ENCODE measurements at regions not wholly inside any gene's neighbourhood (a gene's known extent, or its start where the extent isn't known, plus 50 kb on each side); places are given as distances from the start of the nearest gene placed in this dataset.
A peak's percentile ranks its signal among the peaks of the same experiment; 100 is the strongest.

- no peak overlapping the region for H3K27ac ChIP-seq
- TF ChIP-seq ZFX (IDR thresholded peaks at IDR 0.05) (no peak), CTCF (conservative IDR thresholded peaks at IDR 0.05) (no peak)
These were observed 380.3 kb downstream of the TCERG1L start for GRCh38 chr10:130931256-130931655.

DNA sequence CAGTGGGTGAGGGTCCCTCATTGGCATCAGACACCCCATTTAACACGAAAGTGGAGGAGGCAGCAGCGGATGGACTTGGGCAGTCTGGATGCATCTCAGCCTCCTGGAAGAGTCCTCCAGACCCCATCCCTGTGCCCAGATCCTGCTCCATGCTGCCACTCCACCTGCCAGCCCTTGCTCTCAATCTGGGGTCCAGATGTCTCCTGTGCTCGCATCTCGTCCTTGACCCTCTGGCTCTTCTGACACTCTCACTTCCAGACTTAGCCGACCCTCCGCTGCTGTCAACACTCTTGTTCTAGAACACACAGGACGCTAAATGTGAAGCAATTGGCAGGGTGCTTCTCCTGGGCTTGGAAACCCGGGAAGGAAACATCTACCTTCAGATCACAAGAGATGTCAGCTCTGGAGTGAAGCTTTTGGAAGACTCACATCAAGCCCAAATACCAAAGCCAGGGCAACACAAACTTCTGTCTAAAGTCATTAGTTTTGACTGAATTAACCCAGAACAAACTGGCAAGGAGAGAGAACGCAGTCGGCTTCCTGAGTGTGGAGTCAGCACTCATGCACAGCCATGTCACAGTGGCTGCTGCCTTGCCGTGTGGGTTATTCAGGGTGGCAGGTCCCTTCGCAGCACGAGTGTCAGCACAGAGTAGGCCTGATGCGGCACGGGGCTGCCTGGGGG is 379.1 kb downstream of the TCERG1L start:
- no peak overlapping the region for H3K27ac ChIP-seq
- no peak for TF ChIP-seq ZFX (IDR thresholded peaks at IDR 0.05)
- TF ChIP-seq CTCF (conservative IDR thresholded peaks at IDR 0.05): no peak

GRCh38 chr10:130933008-130933390 is 378.5 kb downstream of the TCERG1L start:
- H3K27ac ChIP-seq: no peak overlapping the region
- TF ChIP-seq CTCF (conservative IDR thresholded peaks at IDR 0.05) (no peak), ZFX (IDR thresholded peaks at IDR 0.05) (no peak)

DNA sequence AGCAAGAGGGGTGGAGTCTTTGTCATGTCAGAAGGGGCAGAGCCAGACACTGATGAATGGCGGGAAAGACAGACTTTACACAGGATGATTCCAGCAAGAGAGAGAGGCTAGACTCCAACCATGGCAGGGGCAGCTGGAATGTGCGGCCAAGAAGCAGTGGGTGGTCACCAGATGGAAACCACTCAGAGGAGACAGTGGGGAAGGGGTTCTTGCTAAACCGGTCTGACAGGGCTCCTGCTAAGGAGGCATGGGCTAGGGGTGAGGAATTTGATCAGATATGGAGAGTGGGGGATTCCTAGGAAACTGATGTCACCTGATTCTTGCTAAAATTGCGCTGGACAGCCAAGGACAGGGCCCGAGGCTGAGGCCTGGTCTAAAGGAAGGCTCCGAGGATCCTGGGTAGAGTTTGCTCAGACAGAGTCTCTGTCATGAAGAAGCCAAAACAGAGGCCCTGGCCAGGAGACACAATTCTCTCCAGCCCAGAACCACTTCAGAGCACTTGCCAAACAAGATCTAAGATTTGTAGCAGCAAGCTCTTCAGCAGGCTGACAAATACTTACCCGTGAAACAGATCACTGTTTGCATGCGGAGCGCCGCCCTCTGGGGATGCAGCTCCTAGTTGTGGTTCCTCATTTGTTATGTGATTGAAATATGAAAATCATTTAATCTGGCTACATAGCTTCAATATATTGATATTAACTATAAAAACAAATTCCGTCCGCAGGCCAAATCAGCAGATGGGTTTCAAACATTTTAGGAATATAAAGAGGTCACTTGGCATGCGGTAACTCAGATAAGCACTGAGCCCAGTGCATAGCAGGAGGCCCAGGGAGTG is 377.0 kb downstream of the TCERG1L start:
- TF ChIP-seq ZFX (IDR thresholded peaks at IDR 0.05): no peak
- TF ChIP-seq CTCF (conservative IDR thresholded peaks at IDR 0.05): no peak
- H3K27ac ChIP-seq: peak overlapping the region; percentile 23; the same call in 1 of the 2 replicates

- TF ChIP-seq ZFX (IDR thresholded peaks at IDR 0.05) (no peak), CTCF (conservative IDR thresholded peaks at IDR 0.05) (no peak)
- H3K27ac ChIP-seq: no peak overlapping the region
These were observed 376.4 kb downstream of the TCERG1L start for GRCh38 chr10:130935128-130935439.

- no peak for TF ChIP-seq ZFX (IDR thresholded peaks at IDR 0.05)
- H3K27ac ChIP-seq: no peak overlapping the region
These were observed 375.5 kb downstream of the TCERG1L start for GRCh38 chr10:130935897-130936550.

GRCh38 chr10:130936851-130937250 is 374.7 kb downstream of the TCERG1L start:
- no peak overlapping the region for H3K27ac ChIP-seq
- TF ChIP-seq CTCF (conservative IDR thresholded peaks at IDR 0.05) (no peak), ZFX (IDR thresholded peaks at IDR 0.05) (no peak)
